SU-DHL-6 (cell line): ENCODE measurements at regions not wholly inside any gene's neighbourhood (a gene's known extent, or its start where the extent isn't known, plus 50 kb on each side); places are given as distances from the start of the nearest gene placed in this dataset.

Experiments
- H2AFZ ChIP-seq: fragments of 200-600 bp; sonication (generic); 2 replicates; pipeline ENCODE4 v1.6.1; 2014; ENCODE audit warnings: low read depth, mild to moderate bottlenecking, moderate library complexity, mixed read lengths, antibody characterized with exemption, low read length; ENCODE audit not compliant: severe bottlenecking
- H3F3A ChIP-seq: fragments of 200-600 bp; shearing (Covaris generic); 2 replicates; pipeline ENCODE4 v1.6.0; 2016; ENCODE audit warnings: antibody characterized with exemption, mild to moderate bottlenecking; ENCODE audit not compliant: insufficient read depth
- H3K27ac ChIP-seq: fragments of 200-600 bp; sonication (generic); 2 replicates; pipeline ENCODE4 v1.5.1; 2016; ENCODE audit warnings: low read depth, mild to moderate bottlenecking, low read length, moderate library complexity, mixed read lengths
- H3K27me3 ChIP-seq: fragments of 200-600 bp; sonication (generic), shearing (Covaris generic); 2 replicates; pipeline ENCODE4 v1.6.0; 2014; ENCODE audit warnings: mild to moderate bottlenecking, low read length
- H3K36me3 ChIP-seq: fragments of 200-600 bp; sonication (generic); 2 replicates; pipeline ENCODE4 v1.6.1; 2014; ENCODE audit warnings: mild to moderate bottlenecking, low read length, mixed read lengths
- H3K4me2 ChIP-seq: fragments of 300-600, 200-600 bp; shearing (Covaris generic), sonication (generic); 2 replicates; pipeline ENCODE4 v1.6.0; 2014; ENCODE audit warnings: low read length, low read depth, mild to moderate bottlenecking; ENCODE audit not compliant: poor library complexity, severe bottlenecking
- H3K4me3 ChIP-seq: fragments of 200-600 bp; sonication (generic); 2 replicates; pipeline ENCODE4 v1.5.1; 2014; ENCODE audit warnings: antibody characterized with exemption, low read length, mild to moderate bottlenecking, mixed read lengths; ENCODE audit not compliant: insufficient read depth, poor library complexity, severe bottlenecking
- H3K79me2 ChIP-seq: fragments of 200-600 bp; sonication (generic); 2 replicates; pipeline ENCODE4 v1.6.1; 2014; ENCODE audit warnings: mild to moderate bottlenecking, low read length, moderate library complexity; ENCODE audit not compliant: insufficient read depth
- H3K9ac ChIP-seq: fragments of 200-600 bp; sonication (generic); 2 replicates; pipeline ENCODE4 v1.7.0; 2014; ENCODE audit warnings: mild to moderate bottlenecking, low read length
- H3K9me2 ChIP-seq: fragments of 200-600 bp; sonication (generic); replicated peaks from 2 replicates; pipeline ENCODE4 v1.6.1; 2014; ENCODE audit warnings: low read length; ENCODE audit not compliant: insufficient read depth
- H3K9me3 ChIP-seq: fragments of 200-600 bp; sonication (generic); 2 replicates; pipeline ENCODE4 v1.6.1; 2014; ENCODE audit warnings: low read length, mixed read lengths; ENCODE audit not compliant: insufficient read depth
- H4K20me1 ChIP-seq: fragments of 200-600 bp; sonication (generic); 2 replicates; pipeline ENCODE4 v1.6.1; 2014; ENCODE audit warnings: low read depth, mild to moderate bottlenecking, antibody characterized with exemption, low read length, moderate library complexity, mixed read lengths
- EZH2phosphoT487 ChIP-seq: fragments of 200-600 bp; sonication (generic), shearing (Covaris generic); conservative IDR thresholded peaks from 2 replicates; pipeline ENCODE4 v1.6.1; 2018; ENCODE audit warnings: mild to moderate bottlenecking, antibody characterized with exemption, low read length, moderate library complexity, mixed read lengths
- TF ChIP-seq, protein P1 (sequence below): fragments of 200-600 bp; sonication (generic); IDR thresholded peaks from one replicate; pipeline ENCODE4 v1.5.1; 2017; ENCODE audit warnings: antibody characterized with exemption, mild to moderate bottlenecking, low read length, moderate library complexity; ENCODE audit not compliant: insufficient read depth, poor library complexity, severe bottlenecking

DNA sequence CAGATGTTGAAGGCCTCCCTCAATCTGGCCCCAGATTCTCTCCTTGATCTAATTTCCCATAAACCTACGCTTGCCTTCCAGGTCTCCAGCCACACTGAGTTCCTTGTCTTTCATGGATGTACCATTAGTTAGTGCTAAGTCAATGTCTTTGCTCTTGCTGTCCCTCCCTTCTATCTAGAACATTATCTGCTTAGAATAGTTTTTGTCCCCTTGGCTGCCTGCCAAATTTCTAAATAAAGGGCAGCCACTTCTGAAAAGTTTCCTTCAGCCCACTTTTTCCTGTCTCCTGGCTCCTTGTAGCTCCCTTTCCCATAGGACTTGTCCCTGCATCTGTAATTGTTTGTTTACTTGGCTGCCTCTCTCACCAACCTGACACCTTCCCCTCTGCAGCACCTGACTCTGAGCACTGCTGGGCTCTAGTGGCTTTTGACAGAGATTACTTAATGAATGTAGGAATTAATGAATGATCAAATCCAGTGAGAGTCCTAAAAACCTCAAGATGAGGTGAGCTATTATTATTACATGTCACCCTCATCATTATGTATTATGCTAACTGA is 58.3 kb downstream of the CXCL12 start:
- no peaks in the 10 kb centered on the region for H3K27me3 ChIP-seq
- TF ChIP-seq, protein P1, sequence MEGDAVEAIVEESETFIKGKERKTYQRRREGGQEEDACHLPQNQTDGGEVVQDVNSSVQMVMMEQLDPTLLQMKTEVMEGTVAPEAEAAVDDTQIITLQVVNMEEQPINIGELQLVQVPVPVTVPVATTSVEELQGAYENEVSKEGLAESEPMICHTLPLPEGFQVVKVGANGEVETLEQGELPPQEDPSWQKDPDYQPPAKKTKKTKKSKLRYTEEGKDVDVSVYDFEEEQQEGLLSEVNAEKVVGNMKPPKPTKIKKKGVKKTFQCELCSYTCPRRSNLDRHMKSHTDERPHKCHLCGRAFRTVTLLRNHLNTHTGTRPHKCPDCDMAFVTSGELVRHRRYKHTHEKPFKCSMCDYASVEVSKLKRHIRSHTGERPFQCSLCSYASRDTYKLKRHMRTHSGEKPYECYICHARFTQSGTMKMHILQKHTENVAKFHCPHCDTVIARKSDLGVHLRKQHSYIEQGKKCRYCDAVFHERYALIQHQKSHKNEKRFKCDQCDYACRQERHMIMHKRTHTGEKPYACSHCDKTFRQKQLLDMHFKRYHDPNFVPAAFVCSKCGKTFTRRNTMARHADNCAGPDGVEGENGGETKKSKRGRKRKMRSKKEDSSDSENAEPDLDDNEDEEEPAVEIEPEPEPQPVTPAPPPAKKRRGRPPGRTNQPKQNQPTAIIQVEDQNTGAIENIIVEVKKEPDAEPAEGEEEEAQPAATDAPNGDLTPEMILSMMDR = no peak
- no peak for TF ChIP-seq EZH2phosphoT487
- H4K20me1 ChIP-seq = no peaks in the 10 kb centered on the region
- no peaks in the 10 kb centered on the region for H3K9me2 ChIP-seq
- no peak overlapping the region for H3K27ac ChIP-seq
- H3K79me2 ChIP-seq = no peaks in the 10 kb centered on the region
- H3K4me3 ChIP-seq = no peak overlapping the region
- H2AFZ ChIP-seq = no peak overlapping the region
- H3K9ac ChIP-seq = no peak overlapping the region
- H3F3A ChIP-seq = no peaks in the 10 kb centered on the region
- H3K36me3 ChIP-seq = no peaks in the 10 kb centered on the region
- H3K4me2 ChIP-seq = no peak overlapping the region
- no peaks in the 10 kb centered on the region for H3K9me3 ChIP-seq

DNA sequence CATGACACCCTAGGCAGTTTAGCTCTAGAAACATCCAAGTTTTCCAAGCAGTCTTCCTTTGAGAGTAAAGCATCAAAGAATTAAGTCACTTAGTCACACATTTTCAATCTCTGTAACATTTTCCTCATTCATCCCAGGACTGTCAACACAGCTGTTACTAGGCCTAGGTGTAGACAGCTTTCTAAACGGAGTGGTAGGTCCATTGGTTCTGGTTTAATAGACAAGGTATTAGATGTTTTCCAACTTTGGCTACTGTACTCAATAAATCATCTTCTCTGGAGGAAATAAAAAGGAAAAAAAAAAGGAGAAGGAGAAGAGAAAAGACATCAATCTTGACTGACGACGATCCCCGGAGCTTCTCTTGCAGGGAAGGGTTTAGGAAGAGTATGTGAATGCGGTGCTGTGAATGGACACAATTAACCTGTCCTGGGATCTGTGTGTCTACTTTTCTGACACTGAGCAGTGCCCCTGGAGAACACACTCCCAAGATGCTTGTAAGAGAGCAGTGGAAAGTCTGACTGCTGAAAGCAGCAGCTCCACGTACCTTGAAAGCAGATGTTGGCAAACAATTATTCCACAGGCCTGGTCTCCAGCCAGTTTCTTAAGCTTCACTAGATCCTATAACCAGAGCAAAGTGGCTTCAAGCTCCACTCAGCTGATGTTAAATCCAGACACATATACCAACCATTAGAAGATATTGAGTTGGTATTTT is 59.1 kb downstream of the CXCL12 start:
- no peak overlapping the region for H3K27ac ChIP-seq
- no peaks in the 10 kb centered on the region for H3K27me3 ChIP-seq
- TF ChIP-seq, protein P1 = no peak
- no peak for TF ChIP-seq EZH2phosphoT487
- H3F3A ChIP-seq = no peaks in the 10 kb centered on the region
- H3K9me2 ChIP-seq = no peaks in the 10 kb centered on the region
- H3K9me3 ChIP-seq = no peaks in the 10 kb centered on the region
- no peak overlapping the region for H3K4me2 ChIP-seq
- no peak overlapping the region for H2AFZ ChIP-seq
- no peaks in the 10 kb centered on the region for H3K79me2 ChIP-seq
- H3K9ac ChIP-seq = no peak overlapping the region
- no peak overlapping the region for H3K4me3 ChIP-seq
- H4K20me1 ChIP-seq = no peaks in the 10 kb centered on the region
- H3K36me3 ChIP-seq = no peaks in the 10 kb centered on the region

DNA sequence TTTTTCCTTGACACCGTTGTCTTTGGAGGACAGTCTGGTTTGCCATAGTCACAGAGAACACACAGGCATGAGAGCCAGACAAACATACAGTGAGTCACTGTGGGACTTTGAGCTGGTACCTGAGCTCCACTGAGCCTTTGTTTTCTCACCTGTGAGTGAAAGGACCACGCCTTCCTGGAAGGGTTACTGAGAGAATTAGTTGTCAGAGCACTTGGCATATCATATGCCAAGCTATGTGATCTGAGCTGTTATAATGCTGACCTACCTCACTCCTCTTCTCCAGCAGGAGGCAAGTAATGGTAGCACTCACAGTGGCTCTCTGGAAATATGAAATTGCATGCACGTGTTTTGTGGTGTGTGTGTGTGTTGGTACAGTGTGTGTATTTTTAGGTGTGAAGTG is 59.7 kb downstream of the CXCL12 start:
- no peak overlapping the region for H3K4me2 ChIP-seq
- no peaks in the 10 kb centered on the region for H3K9me3 ChIP-seq
- no peaks in the 10 kb centered on the region for H3K79me2 ChIP-seq
- no peaks in the 10 kb centered on the region for H3F3A ChIP-seq
- H3K4me3 ChIP-seq = no peak overlapping the region
- no peaks in the 10 kb centered on the region for H3K9me2 ChIP-seq
- no peaks in the 10 kb centered on the region for H3K27me3 ChIP-seq
- H2AFZ ChIP-seq = no peak overlapping the region
- no peak overlapping the region for H3K27ac ChIP-seq
- TF ChIP-seq EZH2phosphoT487 = no peak
- TF ChIP-seq, protein P1 = no peak
- no peak overlapping the region for H3K9ac ChIP-seq
- no peaks in the 10 kb centered on the region for H4K20me1 ChIP-seq
- H3K36me3 ChIP-seq = no peaks in the 10 kb centered on the region
